C4-2B (cell line): ENCODE measurements at regions not wholly inside any gene's neighbourhood (a gene's known extent, or its start where the extent isn't known, plus 50 kb on each side); places are given as distances from the start of the nearest gene placed in this dataset.

ENCODE experiments used
- CTCF ChIP-seq: fragments of 450-650 bp; conservative IDR thresholded peaks from 2 replicates; pipeline ENCODE4 v1.5.1; 2017; ENCODE audit warnings: mild to moderate bottlenecking
- ZFX ChIP-seq: fragments of 450-650 bp; IDR thresholded peaks from 2 replicates; pipeline ENCODE4 v1.6.1; 2017

GRCh38 chr18:71456206-71456605 lies 1087.9 kb downstream of the CBLN2 start:
- no peak for TF ChIP-seq CTCF
- no peak for TF ChIP-seq ZFX
